Posterior cingulate gyrus (tissue), 11 donors: ENCODE measurements at regions not wholly inside any gene's neighbourhood (a gene's known extent, or its start where the extent isn't known, plus 50 kb on each side); places are given as distances from the start of the nearest gene placed in this dataset.
A peak's percentile ranks its signal among the peaks of the same experiment; 100 is the strongest.
"Not testable (repeated sequence)": the region's sequence is repeated elsewhere in the genome, so short reads cannot be mapped to it uniquely, and the experiment has no call there.

Source experiments
- DNase-seq, 10 donors: peaks; one replicate each; pipeline versions ENCODE4 v3.0.0 to v3.0.0-alpha.2; 2020 to 2021; ENCODE audit warnings: mixed read lengths in 3 of 10
- intact Hi-C: fragments of 100-400 bp; cut with DNase I; formaldehyde crosslinking; loops from one replicate; pipeline ENCODE4 v1.15.1; 2023

DNA sequence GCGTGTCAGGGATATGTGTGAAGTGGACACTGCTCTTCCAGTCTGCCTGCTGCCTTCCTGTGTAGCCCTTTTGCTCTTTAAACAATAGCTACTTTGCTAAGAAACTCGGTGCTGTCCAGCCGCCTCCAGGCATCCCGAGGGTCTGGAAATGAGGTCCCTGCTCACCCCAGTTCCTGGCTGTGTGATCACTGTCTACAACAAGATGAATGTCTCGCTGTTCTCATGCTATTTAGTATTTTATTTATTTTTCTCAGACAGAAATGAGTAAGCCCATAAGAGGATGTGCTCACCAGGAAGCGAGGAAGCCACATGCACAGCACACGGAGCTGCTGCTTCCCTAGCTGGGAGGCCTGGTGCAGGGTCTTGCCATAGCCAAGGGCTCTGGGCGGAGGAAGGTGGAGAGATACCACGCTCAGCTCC is 167.0 kb upstream of the PITRM1 start:
- intact Hi-C loops: no loop called here
- no peak for DNase-seq

DNA sequence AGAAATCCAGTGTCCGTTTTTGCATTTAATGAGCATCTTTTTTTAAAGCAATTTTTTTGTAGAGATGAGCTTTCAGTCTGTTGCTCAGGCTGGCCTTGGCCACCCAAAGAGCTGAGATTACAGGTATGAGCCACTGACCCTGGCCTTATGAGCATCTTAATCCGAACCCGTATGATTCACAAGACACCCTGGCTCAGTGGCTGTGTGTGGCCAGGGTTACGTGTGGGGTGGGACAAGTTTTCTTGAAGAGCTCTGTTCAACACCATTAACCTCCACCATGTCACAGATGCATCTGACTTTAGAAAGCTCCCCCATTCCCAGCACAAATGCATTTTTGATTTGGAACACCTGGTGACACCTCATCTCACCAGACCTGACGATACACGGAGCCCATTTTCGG is 166.5 kb upstream of the PITRM1 start:
- intact Hi-C loops: no loop called here

DNA sequence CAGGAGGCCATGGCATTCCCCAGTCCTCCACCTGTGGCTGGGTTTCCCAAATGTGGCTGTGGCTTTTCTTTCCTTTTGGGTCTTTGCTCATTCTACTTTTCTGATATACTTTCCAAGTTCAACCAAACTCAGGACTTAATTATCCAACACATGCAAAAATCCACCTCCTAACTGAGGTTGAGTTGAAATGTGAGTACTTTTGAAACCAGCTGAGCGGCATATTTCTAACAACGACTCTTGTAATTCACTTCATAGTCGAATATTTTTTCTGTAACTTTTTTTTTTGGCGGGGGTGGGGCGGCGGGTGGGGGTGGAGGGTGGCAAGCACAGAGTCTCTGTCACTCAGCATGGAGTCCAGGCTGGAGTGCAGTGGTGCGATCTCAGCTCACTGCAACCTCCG is 165.2 kb upstream of the PITRM1 start:
- intact Hi-C loops: no loop called here
- DNase-seq: no peak

More for the DNA sequence above, 166.5 kb upstream of the PITRM1 start:
- DNase-seq: no peak

- DNase-seq: no peak
Measured at GRCh38 chr10:3336673-3337293, 164.2 kb upstream of the PITRM1 start.

DNA sequence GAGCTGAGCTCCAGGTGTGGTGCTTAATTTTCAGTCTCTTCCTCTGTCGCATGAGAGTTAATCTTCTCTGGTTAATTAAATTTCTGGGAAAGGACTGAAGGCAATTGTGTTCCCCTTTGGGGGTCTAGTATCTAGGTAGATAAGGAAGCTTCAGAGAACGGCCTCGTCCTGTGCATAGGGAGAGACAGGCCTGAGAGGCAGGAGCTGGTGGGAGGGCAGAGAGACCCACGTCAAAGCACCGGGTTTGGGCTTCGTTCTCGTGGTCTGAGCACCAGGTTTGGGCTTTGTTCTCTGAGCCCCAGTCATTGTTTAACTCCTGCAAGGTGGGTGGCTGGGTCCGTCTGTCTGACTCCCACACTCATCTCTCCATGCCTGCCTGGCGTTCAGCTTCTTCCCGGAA is 160.8 kb upstream of the PITRM1 start:
- no peak for DNase-seq
- intact Hi-C loops: no loop called here

More at GRCh38 chr10:3336673-3337293, 164.2 kb upstream of the PITRM1 start:
- intact Hi-C loops: no loop called here

GRCh38 chr10:3331690-3332230 is 159.2 kb upstream of the PITRM1 start:
- no peak for DNase-seq
- intact Hi-C loops: no loop called here

GRCh38 chr10:3331187-3331586 is 158.6 kb upstream of the PITRM1 start:
- DNase-seq: no peak
- intact Hi-C loops: no loop called here

DNA sequence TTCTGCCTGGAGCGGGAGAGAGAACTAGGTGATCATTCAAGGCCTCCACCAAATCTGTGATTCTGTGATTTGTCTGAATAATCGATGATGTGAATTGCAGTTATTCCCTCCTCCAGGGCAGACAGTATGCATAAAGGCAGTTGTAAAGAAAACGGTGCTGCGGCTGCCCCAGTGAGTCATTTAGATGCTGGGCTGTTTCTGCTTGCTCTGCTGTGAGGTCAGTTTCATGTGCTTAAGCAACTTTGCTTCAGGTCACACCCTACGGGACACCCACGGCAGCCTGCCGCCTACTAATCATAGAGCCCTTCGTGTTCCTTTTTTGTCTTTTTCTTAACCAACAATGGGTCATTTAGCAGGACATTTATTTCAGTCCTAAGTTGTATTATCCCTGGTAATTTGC is 158.1 kb upstream of the PITRM1 start:
- intact Hi-C loops: no loop called here
- no peak for DNase-seq

GRCh38 chr10:3325954-3326750 is 153.6 kb upstream of the PITRM1 start:
- intact Hi-C loops: no loop called here
- no peak for DNase-seq

DNA sequence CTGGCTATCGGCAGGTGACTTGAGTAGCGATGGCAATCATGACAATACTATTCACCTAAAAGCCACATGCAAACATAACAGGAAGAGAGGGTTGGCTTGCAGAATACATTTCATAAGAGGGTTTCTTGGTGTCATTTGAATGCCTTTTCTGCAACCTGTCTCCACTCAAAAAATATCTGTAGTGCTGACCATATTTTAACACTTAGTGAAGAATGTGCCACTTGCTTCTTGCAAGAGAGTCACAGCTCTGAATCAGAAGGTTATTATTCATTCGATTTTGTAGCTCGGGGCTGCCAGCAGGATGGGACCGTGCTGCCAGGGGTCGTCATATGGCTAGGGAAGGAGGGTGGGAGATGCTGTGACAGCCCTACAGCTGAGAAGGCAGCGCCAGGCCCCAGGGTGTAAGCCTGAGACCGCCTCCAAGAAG is 152.0 kb upstream of the PITRM1 start:
- intact Hi-C loops: no loop called here

DNA sequence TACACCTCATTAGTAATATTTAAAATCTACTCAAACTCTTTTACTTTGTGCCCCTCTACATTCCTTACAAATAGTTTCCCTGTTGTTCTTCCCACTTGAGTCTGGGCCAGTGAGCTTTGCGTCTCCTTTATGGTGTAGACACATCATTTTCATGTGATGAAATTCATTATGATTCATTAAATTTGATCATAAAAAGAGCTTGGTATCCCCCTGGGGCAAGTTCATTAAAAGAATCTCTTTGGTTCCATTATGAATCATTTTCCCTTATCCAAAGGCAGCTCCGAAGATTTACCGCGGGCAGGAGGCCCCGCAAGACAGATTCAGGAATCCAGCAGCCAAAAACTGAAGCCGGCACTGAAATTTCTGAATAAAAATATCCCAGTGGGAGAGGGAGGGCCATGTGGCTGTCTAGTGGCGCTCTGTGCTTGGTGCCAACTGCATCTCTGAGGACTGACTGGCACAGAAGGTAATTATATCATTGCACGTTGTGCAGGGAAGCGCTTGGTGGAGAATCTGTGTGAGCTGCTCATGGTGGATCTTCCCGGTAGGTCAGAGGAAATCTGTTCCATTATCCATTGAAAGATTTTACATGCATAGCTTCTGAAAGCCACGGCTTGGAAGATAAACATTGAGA is 151.4 kb upstream of the PITRM1 start:
- intact Hi-C loops: no loop called here
- DNase-seq: peak in 7 of 10 donors; percentile 22 to 93 (median 57)

More for the DNA sequence above, 152.0 kb upstream of the PITRM1 start:
- DNase-seq: no peak

GRCh38 chr10:3321123-3321522 is 148.5 kb upstream of the PITRM1 start:
- intact Hi-C loops: no loop called here
- no peak for DNase-seq

- intact Hi-C loops: no loop called here
- no peak for DNase-seq
Measured at GRCh38 chr10:3319811-3320226, 147.2 kb upstream of the PITRM1 start.

DNA sequence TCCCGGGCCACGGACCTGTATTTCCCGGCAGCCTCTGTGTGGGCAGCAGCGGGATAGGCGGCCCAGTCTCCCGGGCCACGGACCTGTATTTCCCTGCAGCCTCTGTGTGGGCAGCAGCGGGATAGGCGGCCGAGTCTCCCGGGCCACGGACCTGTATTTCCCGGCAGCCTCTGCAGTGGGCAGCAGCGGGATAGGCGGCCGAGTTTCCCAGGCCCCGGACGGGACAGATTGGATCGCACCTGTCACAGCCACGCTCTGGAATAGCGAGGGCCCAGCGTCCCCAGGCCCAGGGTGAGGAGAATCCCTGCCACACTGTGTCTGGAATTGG is 145.9 kb upstream of the PITRM1 start:
- DNase-seq, intact Hi-C loops: not testable (repeated sequence)

- DNase-seq, intact Hi-C loops: not testable (repeated sequence)
Measured at GRCh38 chr10:3317553-3318479, 145.2 kb upstream of the PITRM1 start.

DNA sequence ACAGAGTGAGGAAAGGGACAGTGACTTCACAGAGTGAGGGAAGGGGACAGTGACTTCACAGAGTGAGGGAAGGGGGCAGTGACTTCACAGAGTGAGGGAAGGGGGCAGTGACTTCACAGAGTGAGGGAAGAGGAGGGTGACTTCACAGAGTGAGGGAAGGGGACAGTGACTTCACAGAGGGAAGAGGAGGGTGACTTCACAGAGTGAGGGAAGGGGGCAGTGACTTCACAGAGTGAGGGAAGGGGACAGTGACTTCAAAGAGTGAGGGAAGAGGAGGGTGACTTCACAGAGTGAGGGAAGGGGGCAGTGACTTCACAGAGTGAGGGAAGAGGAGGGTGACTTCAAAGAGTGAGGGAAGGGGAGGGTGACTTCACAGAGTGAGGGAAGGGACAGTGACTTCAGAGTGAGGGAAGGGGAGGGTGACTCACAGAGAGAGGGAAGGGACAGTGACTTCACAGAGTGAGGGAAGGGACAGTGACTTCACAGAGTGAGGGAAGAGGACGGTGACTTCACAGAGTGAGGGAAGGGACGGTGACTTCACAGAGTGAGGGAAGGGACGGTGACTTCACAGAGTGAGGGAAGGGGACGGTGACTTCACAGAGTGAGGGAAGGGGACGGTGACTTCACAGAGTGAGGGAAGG is 142.0 kb upstream of the PITRM1 start:
- DNase-seq, intact Hi-C loops: not testable (repeated sequence)

DNA sequence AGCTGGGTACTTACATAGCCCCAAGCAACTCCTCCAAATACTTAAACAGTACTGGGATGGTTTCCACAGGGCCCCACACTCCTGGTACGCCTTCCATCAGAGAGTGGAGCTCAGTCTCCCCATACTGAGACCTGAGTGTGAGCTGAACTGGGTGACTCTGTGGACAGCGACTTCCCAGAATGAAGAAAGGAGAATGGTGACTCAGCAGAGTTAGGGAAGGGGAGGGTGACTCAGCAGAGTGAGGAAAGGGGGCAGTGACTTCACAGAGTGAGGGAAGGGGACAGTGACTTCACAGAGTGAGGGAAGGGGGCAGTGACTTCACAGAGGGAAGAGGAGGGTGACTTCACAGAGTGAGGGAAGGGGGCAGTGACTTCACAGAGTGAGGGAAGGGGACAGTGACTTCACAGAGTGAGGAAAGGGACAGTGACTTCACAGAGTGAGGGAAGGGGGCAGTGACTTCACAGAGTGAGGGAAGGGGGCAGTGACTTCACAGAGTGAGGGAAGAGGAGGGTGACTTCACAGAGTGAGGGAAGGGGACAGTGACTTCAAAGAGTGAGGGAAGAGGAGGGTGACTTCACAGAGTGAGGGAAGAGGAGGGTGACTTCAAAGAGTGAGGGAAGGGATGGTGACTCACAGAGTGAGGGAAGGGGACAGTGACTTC is 141.3 kb upstream of the PITRM1 start:
- DNase-seq, intact Hi-C loops: not testable (repeated sequence)

- intact Hi-C loops: no loop called here
- DNase-seq: no peak
Measured at GRCh38 chr10:3312403-3312940, 139.9 kb upstream of the PITRM1 start.
